CMK (cell line): ENCODE measurements at regions not wholly inside any gene's neighbourhood (a gene's known extent, or its start where the extent isn't known, plus 50 kb on each side); places are given as distances from the start of the nearest gene placed in this dataset.

Experiments
- DNase-seq: peaks from one replicate; pipeline ENCODE4 v3.0.0-alpha.2; 2010; ENCODE audit warnings: low read depth

- no peak for DNase-seq
Observed at GRCh38 chr16:7097518-7097917, 235.1 kb upstream of the RBFOX1 start.

- no peak for DNase-seq
Observed at GRCh38 chr16:7093511-7093910, 239.1 kb upstream of the RBFOX1 start.

GRCh38 chr16:7090628-7091115 is 242.0 kb upstream of the RBFOX1 start:
- DNase-seq: no peak

DNA sequence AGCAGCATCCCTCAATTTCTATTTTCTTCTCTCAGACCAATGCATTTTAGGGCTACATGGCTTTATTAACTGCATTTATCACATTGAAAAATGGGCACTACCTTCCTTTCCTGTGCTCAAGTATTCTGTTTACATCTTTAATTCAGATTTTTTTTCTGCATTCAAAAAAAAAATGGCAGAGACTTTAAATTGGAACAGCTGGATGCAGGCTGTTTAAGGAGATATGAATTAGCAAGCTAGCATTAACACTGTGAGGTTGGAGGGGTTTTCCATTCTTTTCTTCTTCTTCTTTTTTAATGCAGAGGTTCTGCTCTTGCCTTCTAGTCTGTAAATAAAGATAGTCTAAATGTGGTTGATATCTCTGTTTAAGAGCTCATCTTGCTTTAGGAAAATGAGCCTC is 242.9 kb upstream of the RBFOX1 start:
- DNase-seq: no peak

DNA sequence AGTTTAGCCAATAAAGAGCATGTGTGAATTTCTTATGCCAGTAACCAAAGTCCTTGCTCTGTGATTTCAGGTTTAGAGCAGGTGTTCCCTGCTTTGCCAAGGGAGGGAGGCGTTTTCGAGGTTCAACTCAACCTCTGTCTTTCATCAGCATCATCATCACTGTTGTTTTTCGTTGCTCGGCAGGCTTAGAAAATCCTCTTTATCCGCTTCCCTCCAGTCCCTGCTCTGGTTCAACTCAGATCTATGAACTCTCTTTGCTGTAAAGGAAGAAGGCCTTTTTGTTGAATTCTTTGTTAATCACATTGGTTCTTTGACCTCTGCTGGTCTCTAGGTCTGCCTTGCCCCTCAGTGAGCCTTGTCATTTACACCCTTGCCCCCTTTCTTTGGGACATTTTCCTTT is 243.9 kb upstream of the RBFOX1 start:
- no peak for DNase-seq

DNA sequence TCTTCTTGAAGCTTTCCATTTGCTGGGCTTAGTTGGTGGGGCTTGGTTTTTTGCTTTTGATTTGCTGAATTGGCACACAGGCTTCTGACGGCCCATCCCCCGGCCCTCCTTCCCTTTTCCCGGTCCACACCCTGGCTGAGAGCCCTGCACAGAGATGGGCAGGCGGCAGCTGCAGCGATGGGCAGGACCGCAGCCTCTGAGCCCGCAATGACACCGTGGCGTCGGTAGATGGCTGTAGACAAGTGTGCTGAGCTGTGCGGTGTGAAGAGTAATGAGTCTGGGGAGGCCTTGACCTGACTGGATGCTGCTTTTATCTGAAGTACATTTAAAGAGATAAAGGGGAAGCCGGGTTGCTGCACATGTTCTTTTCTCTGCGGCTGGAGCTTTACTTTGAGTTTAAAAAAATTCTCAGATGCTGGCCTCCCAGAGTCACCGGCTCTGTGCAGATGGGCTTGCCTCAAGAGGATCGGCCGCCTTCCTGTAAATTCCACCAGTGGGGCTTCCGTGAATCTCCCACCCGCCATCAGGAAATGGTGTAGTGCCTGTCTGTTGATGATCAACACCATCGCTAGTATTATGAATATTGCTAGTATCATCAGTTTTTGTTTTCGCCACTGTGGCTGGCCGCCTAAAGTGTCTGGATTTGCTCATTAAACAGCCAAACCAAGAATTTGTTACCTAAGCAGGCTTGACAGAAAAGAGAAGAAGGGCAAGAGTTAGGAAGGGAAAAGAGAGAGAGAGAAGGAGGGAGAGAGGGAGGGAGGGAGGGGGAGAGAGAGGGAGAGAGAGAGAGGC is 245.6 kb upstream of the RBFOX1 start:
- no peak for DNase-seq

- DNase-seq: no peak
Observed at GRCh38 chr16:7085776-7086175, 246.9 kb upstream of the RBFOX1 start.

DNA sequence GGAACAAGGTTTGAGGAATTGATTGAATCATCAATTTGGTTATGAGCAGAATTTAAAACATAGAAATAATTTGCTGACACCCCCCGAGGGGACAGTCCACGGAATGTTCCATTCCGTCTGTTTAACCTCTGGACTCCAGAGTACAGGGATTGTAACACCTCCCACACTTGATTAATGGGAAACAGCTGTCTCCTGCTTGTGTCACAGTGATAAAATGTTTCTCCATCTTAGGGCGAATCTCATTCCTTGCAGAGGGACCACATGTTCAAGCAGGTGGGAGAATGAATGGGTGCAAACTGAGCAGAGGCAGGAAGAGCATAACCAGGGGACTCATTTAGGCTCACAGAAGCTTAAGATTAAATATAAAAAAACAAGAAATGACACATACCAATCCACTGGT is 249.5 kb upstream of the RBFOX1 start:
- no peak for DNase-seq

- no peak for DNase-seq
Observed at GRCh38 chr16:7077636-7078035, 255.0 kb upstream of the RBFOX1 start.

GRCh38 chr16:7074715-7075114 is 257.9 kb upstream of the RBFOX1 start:
- DNase-seq: no peak

GRCh38 chr16:7057458-7057857 is 275.2 kb upstream of the RBFOX1 start:
- DNase-seq: no peak

DNA sequence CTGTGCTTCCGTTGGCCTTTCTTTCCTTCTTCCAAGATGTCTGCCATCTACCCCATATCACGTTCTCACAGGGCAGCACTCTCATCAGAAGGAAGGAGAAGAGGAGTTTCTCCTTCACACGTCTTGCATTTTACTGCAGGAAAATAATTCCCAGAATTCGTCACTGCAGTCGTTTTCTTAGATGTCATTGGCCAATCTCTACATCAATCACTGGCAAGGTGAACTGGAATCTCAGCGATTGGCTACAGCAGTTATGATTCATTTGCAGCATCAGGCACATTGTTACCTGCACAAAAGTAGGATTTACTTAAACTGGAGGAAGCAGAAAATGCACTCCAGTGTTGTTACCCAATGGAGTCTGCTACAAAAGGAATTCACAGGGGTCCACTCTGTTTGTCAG is 277.2 kb upstream of the RBFOX1 start:
- no peak for DNase-seq

- no peak for DNase-seq
Observed at GRCh38 chr16:7051591-7052349, 280.9 kb upstream of the RBFOX1 start.

GRCh38 chr16:7044331-7044730 is 288.3 kb upstream of the RBFOX1 start:
- DNase-seq: no peak

GRCh38 chr16:7038475-7038874 is 294.2 kb upstream of the RBFOX1 start:
- no peak for DNase-seq

DNA sequence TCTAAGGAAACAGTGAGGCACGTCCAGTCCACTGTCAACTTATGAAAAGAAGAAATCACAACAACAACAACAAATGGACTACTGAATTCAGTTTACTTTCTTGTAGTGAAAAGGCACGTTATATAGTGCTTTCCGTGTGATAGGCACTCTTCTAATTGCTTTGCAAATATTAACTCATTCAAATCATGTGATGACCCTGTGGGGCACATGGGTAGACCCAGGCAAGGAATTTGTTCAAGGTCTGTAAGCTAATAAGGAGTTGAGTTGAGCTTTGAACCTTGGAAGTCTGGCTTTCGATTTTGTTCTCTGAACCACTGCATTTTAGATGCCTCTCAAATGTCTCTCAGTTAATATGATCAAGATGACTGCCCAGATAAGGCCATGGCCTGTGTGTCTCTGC is 295.1 kb upstream of the RBFOX1 start:
- no peak for DNase-seq

DNA sequence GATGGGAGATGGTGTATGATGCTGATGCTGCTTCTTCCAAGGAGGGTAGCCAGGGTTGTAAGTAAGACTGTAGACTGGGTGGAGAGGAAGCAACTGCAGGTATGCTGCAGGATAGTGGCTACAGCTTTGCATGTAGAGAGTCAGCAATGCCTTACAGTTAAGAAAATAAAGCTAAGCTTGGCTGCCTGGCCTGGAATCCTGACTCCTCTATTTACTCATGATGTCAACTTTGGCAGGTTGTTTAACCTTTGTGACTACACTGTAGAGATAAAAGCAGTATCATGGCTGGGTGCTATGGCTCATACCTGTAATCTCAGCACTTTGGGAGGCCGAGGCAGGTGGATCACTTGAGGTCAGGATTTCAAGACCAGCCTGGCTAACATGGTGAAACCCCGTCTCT is 301.6 kb upstream of the RBFOX1 start:
- no peak for DNase-seq

DNA sequence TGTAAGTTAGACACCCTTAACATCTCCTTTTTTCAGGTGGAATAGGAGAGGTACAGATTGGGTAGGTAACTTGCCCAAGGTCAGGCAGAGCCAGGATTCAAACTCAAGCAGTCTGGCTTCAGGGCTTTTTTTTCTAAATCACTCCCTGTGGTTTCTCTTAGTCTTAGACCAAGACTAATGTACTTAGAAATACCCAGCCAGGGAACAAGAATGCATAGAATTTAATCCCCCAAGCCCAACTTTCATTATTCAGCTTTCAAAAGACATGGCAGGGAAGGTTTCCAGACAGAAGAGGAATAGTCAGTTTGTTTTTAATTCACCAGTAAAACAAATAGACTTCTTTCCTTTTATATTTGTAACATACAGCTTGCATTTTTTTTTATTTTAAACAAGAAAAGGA is 305.2 kb upstream of the RBFOX1 start:
- DNase-seq: no peak

DNA sequence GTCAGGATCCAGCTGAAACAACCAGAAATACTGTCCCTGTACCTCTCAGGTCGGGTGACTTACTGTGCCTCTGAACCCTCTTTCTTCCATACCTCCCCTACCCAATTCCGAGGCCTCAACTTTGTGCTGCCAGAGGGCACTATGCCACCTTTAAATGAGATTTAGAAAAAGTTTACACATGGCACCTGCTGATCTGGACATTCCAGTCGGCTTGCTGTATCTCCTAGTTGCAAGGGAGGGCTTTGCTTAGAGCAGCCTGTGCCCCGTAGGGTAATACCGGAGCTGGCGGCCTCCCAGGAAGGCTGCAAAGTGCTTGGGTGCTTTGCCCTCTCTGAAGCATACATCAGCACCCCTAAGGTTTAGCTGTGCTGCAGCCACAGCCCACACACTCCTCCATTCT is 306.0 kb upstream of the RBFOX1 start:
- no peak for DNase-seq

- DNase-seq: peak; percentile 14
Observed at GRCh38 chr16:7025616-7026190, 306.9 kb upstream of the RBFOX1 start.

- no peak for DNase-seq
Observed at GRCh38 chr16:7021653-7022275, 310.9 kb upstream of the RBFOX1 start.

DNA sequence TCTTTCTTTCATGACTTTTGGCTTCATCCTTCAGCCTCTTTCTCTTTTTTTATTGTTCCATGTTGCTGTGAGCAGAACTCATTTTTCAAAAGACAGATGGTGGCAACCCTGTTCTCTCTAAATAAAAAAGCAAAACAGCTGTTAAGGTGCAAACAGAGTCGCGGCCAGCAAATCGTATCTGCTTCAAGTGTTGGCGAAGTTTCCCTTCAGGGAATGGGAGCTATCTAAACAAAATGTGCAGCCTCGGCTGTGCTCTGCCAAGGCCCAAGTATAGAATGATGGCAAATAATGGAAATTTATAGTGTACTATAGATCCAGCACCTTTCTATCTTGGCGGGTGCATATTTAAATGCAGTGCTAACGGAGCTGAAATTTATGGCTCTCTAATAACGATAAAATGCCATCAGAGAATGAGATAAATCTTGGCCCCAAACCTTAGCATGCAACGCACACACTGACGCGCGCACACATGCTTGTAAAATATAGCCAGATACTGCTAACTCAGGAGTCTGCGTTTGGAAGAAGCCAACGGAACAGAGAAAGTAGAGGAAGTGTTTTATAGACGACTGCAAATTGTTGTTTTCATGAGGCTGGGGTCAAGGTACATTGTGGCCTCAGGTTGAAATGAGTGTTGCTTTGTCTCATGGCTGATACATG is 315.5 kb upstream of the RBFOX1 start:
- no peak for DNase-seq
